ENCODE measurements at regions not wholly inside any gene's neighbourhood (a gene's known extent, or its start where the extent isn't known, plus 50 kb on each side); places are given as distances from the start of the nearest gene placed in this dataset.

- DNase-seq: no peak
- no peak overlapping the region for H3K27ac Mint-ChIP-seq
- peaks cover 26% of the 10 kb centered on the region for H3K36me3 Mint-ChIP-seq
- no peaks in the 10 kb centered on the region for H3K4me1 Mint-ChIP-seq
- no peaks in the 10 kb centered on the region for H3K27me3 Mint-ChIP-seq
- no peak overlapping the region for H3K4me3 Mint-ChIP-seq
- H3K9me3 Mint-ChIP-seq: peaks cover 13% of the 10 kb centered on the region
Measured at GRCh38 chr2:54020793-54021414, 50.1 kb upstream of the PSME4 start.
